DOHH2 (cell line): ENCODE measurements at regions not wholly inside any gene's neighbourhood (a gene's known extent, or its start where the extent isn't known, plus 50 kb on each side); places are given as distances from the start of the nearest gene placed in this dataset.
A peak's percentile ranks its signal among the peaks of the same experiment; 100 is the strongest.

ENCODE experiments used
- H3F3A ChIP-seq: fragments of 200-600 bp; sonication (generic), shearing (Covaris generic); 2 replicates; pipeline ENCODE4 v1.6.0; 2016; ENCODE audit warnings: antibody characterized with exemption, mild to moderate bottlenecking; ENCODE audit not compliant: control insufficient read depth, insufficient read depth
- H3K27ac ChIP-seq: fragments of 200-600 bp; sonication (generic); 2 replicates; pipeline ENCODE4 v1.5.1; 2014; ENCODE audit warnings: low read depth, mild to moderate bottlenecking, low read length, moderate library complexity
- H3K27me3 ChIP-seq: fragments of 200-600 bp; sonication (generic); 2 replicates; pipeline ENCODE4 v1.6.1; 2014; ENCODE audit warnings: mild to moderate bottlenecking, low read length, mixed read lengths; ENCODE audit not compliant: control insufficient read depth
- H3K36me3 ChIP-seq: fragments of 200-600 bp; sonication (generic); 2 replicates; pipeline ENCODE4 v1.6.1; 2014; ENCODE audit warnings: mild to moderate bottlenecking, low read length, moderate library complexity, mixed read lengths; ENCODE audit not compliant: control insufficient read depth
- H3K4me1 ChIP-seq: fragments of 200-600 bp; sonication (generic); 2 replicates; pipeline ENCODE4 v1.6.1; 2014; ENCODE audit warnings: mild to moderate bottlenecking, low read length, mixed read lengths; ENCODE audit not compliant: control insufficient read depth
- H3K4me2 ChIP-seq: fragments of 200-600 bp; sonication (generic); 2 replicates; pipeline ENCODE4 v1.6.0; 2014; ENCODE audit warnings: mild to moderate bottlenecking, low read length, moderate library complexity
- H3K4me3 ChIP-seq: fragments of 200-600 bp; sonication (generic); 2 replicates; pipeline ENCODE4 v1.5.1; 2014; ENCODE audit warnings: mild to moderate bottlenecking, low read length, mixed read lengths
- H3K79me2 ChIP-seq: fragments of 200-600 bp; sonication (generic); 2 replicates; pipeline ENCODE4 v1.6.1; 2014; ENCODE audit warnings: mild to moderate bottlenecking, low read length, mixed read lengths; ENCODE audit not compliant: control insufficient read depth
- H3K9me2 ChIP-seq: fragments of 200-600 bp; sonication (generic); replicated peaks from 2 replicates; pipeline ENCODE4 v1.6.1; 2014; ENCODE audit warnings: mild to moderate bottlenecking, low read length, mixed read lengths; ENCODE audit not compliant: control insufficient read depth
- H3K9me3 ChIP-seq: fragments of 200-600 bp; sonication (generic); 2 replicates; pipeline ENCODE4 v1.6.1; 2014; ENCODE audit warnings: antibody characterized with exemption, low read length, mixed read lengths; ENCODE audit not compliant: control insufficient read depth, insufficient read depth
- H4K20me1 ChIP-seq: fragments of 200-600 bp; sonication (generic); 2 replicates; pipeline ENCODE4 v1.6.0; 2014; ENCODE audit warnings: low read depth, mild to moderate bottlenecking, antibody characterized with exemption, low read length, moderate library complexity; ENCODE audit not compliant: control insufficient read depth, insufficient read depth
- EZH2phosphoT487 ChIP-seq: fragments of 200-600 bp; sonication (generic); IDR thresholded peaks from 2 replicates; pipeline ENCODE4 v1.6.1; 2017; ENCODE audit warnings: borderline replicate concordance, mild to moderate bottlenecking, antibody characterized with exemption, low read length, moderate library complexity, mixed read lengths
- TF ChIP-seq, protein P1 (sequence below): fragments of 200-600 bp; sonication (generic); IDR thresholded peaks from one replicate; pipeline ENCODE4 v1.5.1; 2014; ENCODE audit warnings: antibody characterized with exemption, mild to moderate bottlenecking, low read depth, low read length; ENCODE audit not compliant: poor library complexity, severe bottlenecking

- Histone ChIP-seq H3K4me2 (no peak overlapping the region), H3K27me3 (peaks cover 8% of the 10 kb centered on the region), H3F3A (no peaks in the 10 kb centered on the region), H3K9me2 (no peaks in the 10 kb centered on the region), H3K4me3 (no peak overlapping the region), H3K36me3 (no peaks in the 10 kb centered on the region), H3K27ac (no peak overlapping the region), H4K20me1 (no peaks in the 10 kb centered on the region), H3K79me2 (no peaks in the 10 kb centered on the region), H3K4me1 (no peaks in the 10 kb centered on the region), H3K9me3 (no peaks in the 10 kb centered on the region)
- TF ChIP-seq, protein P1, sequence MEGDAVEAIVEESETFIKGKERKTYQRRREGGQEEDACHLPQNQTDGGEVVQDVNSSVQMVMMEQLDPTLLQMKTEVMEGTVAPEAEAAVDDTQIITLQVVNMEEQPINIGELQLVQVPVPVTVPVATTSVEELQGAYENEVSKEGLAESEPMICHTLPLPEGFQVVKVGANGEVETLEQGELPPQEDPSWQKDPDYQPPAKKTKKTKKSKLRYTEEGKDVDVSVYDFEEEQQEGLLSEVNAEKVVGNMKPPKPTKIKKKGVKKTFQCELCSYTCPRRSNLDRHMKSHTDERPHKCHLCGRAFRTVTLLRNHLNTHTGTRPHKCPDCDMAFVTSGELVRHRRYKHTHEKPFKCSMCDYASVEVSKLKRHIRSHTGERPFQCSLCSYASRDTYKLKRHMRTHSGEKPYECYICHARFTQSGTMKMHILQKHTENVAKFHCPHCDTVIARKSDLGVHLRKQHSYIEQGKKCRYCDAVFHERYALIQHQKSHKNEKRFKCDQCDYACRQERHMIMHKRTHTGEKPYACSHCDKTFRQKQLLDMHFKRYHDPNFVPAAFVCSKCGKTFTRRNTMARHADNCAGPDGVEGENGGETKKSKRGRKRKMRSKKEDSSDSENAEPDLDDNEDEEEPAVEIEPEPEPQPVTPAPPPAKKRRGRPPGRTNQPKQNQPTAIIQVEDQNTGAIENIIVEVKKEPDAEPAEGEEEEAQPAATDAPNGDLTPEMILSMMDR: no peak
- no peak for TF ChIP-seq EZH2phosphoT487
These were observed 257.5 kb downstream of the SHQ1 start for GRCh38 chr3:72590732-72591221.

DNA sequence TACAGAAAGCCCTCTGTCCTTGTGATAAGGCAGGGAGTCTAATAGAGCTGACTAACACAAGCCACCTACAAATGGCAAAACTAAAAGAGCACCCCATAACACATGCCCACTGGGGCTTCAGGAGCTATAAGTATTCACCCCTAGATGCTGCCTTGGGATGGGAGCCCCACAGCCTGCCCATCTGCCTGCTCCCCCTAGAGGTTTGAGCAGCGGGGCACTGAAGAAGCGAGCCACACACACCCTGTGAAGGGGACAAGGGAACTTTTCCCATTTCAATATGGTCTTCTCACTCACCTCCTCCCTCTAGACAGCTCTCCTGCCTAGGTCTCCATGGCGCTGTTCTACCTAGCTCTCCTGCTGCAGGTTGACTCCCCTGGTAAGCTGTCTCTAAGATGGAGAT, 261.0 kb downstream of the SHQ1 start:
- Histone ChIP-seq H3K4me1 (no peaks in the 10 kb centered on the region), H3K79me2 (no peaks in the 10 kb centered on the region), H3K9me3 (no peaks in the 10 kb centered on the region), H3K9me2 (no peaks in the 10 kb centered on the region), H4K20me1 (no peaks in the 10 kb centered on the region), H3K4me3 (no peak overlapping the region), H3K4me2 (no peak overlapping the region), H3K27me3 (peaks cover 8% of the 10 kb centered on the region), H3K27ac (no peak overlapping the region), H3F3A (no peaks in the 10 kb centered on the region), H3K36me3 (no peaks in the 10 kb centered on the region)
- TF ChIP-seq, protein P1: peak; percentile 32
- TF ChIP-seq EZH2phosphoT487: no peak

- Histone ChIP-seq H3K27me3 (peaks cover 11% of the 10 kb centered on the region), H4K20me1 (no peaks in the 10 kb centered on the region), H3K4me3 (no peak overlapping the region), H3K9me2 (no peaks in the 10 kb centered on the region), H3K9me3 (no peaks in the 10 kb centered on the region), H3K79me2 (no peaks in the 10 kb centered on the region), H3F3A (no peaks in the 10 kb centered on the region), H3K27ac (no peak overlapping the region), H3K4me1 (no peaks in the 10 kb centered on the region), H3K36me3 (no peaks in the 10 kb centered on the region), H3K4me2 (no peak overlapping the region)
- TF ChIP-seq, protein P1: no peak
- TF ChIP-seq EZH2phosphoT487: no peak
These were observed 261.6 kb downstream of the SHQ1 start for GRCh38 chr3:72586694-72587093.
